ENCODE measurements at regions not wholly inside any gene's neighbourhood (a gene's known extent, or its start where the extent isn't known, plus 50 kb on each side); places are given as distances from the start of the nearest gene placed in this dataset.

DNA sequence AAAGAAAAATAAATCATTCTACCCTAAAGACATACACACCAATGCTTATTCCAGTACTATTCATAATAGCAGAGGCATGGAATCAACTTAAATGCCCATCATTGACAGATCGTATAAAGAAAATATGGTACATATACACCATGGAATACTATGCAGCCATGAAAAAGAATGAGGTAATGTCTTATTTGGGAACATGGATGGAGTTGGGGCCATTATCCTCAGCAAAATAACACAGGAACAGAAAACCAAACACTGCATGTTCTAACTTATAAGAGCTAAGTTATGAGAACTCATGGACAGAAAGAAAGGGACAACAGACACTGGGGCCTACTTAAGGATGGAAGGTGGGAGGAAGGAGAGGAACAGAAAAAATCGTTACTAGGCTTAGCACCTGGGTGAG lies 527.5 kb upstream of the ST8SIA4 start:
- TF ChIP-seq POLR2AphosphoS5 (IDR thresholded peaks at IDR 0.05; ENCODE audit: low read depth, low read length) (no peak), NCOA1 (CRISPR knock-in tag; IDR thresholded peaks at IDR 0.05) (no peak), MEIS1 (CRISPR knock-in tag; IDR thresholded peaks at IDR 0.05; ENCODE audit: borderline replicate concordance) (no peak), CREB1 (IDR thresholded peaks at IDR 0.05) (no peak), CREB1 (CRISPR knock-in tag; IDR thresholded peaks at IDR 0.05) (no peak), MAFG (CRISPR knock-in tag; IDR thresholded peaks at IDR 0.05) (no peak)
- TF ChIP-seq, protein P1, sequence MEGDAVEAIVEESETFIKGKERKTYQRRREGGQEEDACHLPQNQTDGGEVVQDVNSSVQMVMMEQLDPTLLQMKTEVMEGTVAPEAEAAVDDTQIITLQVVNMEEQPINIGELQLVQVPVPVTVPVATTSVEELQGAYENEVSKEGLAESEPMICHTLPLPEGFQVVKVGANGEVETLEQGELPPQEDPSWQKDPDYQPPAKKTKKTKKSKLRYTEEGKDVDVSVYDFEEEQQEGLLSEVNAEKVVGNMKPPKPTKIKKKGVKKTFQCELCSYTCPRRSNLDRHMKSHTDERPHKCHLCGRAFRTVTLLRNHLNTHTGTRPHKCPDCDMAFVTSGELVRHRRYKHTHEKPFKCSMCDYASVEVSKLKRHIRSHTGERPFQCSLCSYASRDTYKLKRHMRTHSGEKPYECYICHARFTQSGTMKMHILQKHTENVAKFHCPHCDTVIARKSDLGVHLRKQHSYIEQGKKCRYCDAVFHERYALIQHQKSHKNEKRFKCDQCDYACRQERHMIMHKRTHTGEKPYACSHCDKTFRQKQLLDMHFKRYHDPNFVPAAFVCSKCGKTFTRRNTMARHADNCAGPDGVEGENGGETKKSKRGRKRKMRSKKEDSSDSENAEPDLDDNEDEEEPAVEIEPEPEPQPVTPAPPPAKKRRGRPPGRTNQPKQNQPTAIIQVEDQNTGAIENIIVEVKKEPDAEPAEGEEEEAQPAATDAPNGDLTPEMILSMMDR (CRISPR knock-in tag; IDR thresholded peaks at IDR 0.05): no peak
